ENCODE measurements at regions not wholly inside any gene's neighbourhood (a gene's known extent, or its start where the extent isn't known, plus 50 kb on each side); places are given as distances from the start of the nearest gene placed in this dataset.

DNA sequence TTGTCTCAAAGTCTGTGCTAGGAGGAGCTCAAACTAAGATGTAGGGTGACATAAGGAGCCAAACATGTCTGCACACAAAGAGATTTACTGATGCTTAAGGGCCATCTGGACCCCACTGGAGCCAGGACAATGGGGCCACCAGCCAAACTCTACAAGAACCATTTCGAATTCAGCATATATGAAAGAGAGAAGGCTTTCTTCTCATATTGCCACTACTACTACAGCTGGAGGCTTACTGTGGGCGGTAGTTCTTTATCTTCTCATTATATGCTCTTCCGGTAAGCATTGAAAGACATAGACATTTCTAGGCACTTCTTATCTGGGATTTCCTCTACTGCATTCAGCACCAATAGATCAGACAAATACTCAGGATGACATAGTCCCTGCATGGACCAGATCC, 404.4 kb upstream of the PROK2 start:
- peaks cover 10% of the 10 kb centered on the region for H3K4me1 ChIP-seq
- TF ChIP-seq EZH2phosphoT487 (IDR thresholded peaks at IDR 0.05) (no peak), EZH2 (IDR thresholded peaks at IDR 0.05) (no peak)
- TF ChIP-seq, protein P1, sequence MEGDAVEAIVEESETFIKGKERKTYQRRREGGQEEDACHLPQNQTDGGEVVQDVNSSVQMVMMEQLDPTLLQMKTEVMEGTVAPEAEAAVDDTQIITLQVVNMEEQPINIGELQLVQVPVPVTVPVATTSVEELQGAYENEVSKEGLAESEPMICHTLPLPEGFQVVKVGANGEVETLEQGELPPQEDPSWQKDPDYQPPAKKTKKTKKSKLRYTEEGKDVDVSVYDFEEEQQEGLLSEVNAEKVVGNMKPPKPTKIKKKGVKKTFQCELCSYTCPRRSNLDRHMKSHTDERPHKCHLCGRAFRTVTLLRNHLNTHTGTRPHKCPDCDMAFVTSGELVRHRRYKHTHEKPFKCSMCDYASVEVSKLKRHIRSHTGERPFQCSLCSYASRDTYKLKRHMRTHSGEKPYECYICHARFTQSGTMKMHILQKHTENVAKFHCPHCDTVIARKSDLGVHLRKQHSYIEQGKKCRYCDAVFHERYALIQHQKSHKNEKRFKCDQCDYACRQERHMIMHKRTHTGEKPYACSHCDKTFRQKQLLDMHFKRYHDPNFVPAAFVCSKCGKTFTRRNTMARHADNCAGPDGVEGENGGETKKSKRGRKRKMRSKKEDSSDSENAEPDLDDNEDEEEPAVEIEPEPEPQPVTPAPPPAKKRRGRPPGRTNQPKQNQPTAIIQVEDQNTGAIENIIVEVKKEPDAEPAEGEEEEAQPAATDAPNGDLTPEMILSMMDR (IDR thresholded peaks at IDR 0.05) = no peak
- Mint-ChIP-seq H3K27ac (no peak overlapping the region), H3K4me3 (no peak overlapping the region), H3K36me3 (no peaks in the 10 kb centered on the region), H3K9me3 (peaks cover 6% of the 10 kb centered on the region), H3K27me3 (ENCODE audit: insufficient read depth, low read depth) (peaks cover 12% of the 10 kb centered on the region), H3K4me1 (peaks cover 23% of the 10 kb centered on the region)
- H3K79me2 ChIP-seq (ENCODE audit: low read depth) = no peaks in the 10 kb centered on the region
- no peak for DNase-seq (ENCODE audit: low spot score)
- no peak overlapping the region for H3K27ac ChIP-seq
- H3K4me3 ChIP-seq = no peak overlapping the region
- H3K9ac ChIP-seq = no peak overlapping the region
- H4K20me1 ChIP-seq (ENCODE audit: low read depth) = no peaks in the 10 kb centered on the region
- no peak overlapping the region for H2AFZ ChIP-seq (replicated peaks)
- no peaks in the 10 kb centered on the region for H3K27me3 ChIP-seq
- no peaks in the 10 kb centered on the region for H3K36me3 ChIP-seq
- H3K9me3 ChIP-seq (ENCODE audit: low read depth) = no peaks in the 10 kb centered on the region
- no peak overlapping the region for H3K4me2 ChIP-seq
- peaks cover 10% of the 10 kb centered on the region for H3F3A ChIP-seq (ENCODE audit: low read depth)

DNA sequence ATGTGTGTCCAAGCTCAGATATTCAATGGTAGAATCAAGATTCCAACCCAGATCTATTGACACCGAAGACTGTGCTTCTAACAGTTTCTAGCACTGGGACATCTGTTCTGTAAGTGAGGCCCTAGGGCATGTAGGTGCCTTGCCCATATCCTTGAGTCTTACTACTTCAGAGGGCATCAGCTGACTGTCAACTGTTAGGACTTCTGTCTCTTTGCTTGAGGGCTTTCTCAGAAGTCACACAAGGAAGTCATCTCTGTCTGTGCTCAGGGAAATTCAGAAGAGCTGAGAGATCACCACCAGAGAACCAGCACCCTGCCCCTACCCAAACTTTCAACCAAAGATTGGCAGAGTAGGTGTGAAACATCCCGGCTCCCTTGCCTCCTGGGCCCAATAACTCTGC, 403.6 kb upstream of the PROK2 start:
- peaks cover 2% of the 10 kb centered on the region for H3K4me1 ChIP-seq
- no peak overlapping the region for H3K9ac ChIP-seq
- H3K4me2 ChIP-seq = no peak overlapping the region
- H3K27ac Mint-ChIP-seq = no peak overlapping the region
- no peaks in the 10 kb centered on the region for H4K20me1 ChIP-seq (ENCODE audit: low read depth)
- H3K27ac ChIP-seq = no peak overlapping the region
- no peaks in the 10 kb centered on the region for H3K9me3 ChIP-seq (ENCODE audit: low read depth)
- no peak overlapping the region for H3K4me3 Mint-ChIP-seq
- peaks cover 1% of the 10 kb centered on the region for H3F3A ChIP-seq (ENCODE audit: low read depth)
- peaks cover 12% of the 10 kb centered on the region for H3K27me3 Mint-ChIP-seq (ENCODE audit: insufficient read depth, low read depth)
- no peak overlapping the region for H3K4me3 ChIP-seq
- no peaks in the 10 kb centered on the region for H3K27me3 ChIP-seq
- no peaks in the 10 kb centered on the region for H3K79me2 ChIP-seq (ENCODE audit: low read depth)
- peaks cover 15% of the 10 kb centered on the region for H3K4me1 Mint-ChIP-seq
- no peaks in the 10 kb centered on the region for H3K36me3 ChIP-seq
- H2AFZ ChIP-seq (replicated peaks) = no peak overlapping the region
- H3K9me3 Mint-ChIP-seq = peaks cover 6% of the 10 kb centered on the region
- no peak for TF ChIP-seq EZH2 (IDR thresholded peaks at IDR 0.05)
- TF ChIP-seq, protein P1 (IDR thresholded peaks at IDR 0.05) = no peak
- TF ChIP-seq EZH2phosphoT487 (IDR thresholded peaks at IDR 0.05) = no peak
- no peaks in the 10 kb centered on the region for H3K36me3 Mint-ChIP-seq
- DNase-seq (ENCODE audit: low spot score) = no peak

DNA sequence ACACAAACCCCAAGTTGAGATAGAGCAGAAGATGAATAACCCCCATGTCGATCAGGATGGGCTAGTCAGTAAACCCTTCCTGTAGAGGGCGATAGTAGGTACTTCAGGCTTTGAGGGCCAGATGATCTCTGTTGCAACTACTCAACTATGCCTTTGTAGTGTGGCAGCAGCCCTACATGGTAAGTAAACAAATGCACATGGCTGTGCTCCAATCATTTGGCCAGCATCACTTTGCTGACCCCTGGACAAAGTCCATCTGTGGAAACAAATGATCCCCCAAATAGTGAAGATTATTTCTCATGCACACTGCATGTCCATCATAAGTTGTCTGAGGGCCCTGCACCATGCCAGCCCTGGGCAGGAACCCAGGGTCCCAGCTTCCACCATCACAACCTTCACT, 402.2 kb upstream of the PROK2 start:
- peak; percentile 18 for DNase-seq (ENCODE audit: low spot score)
- H3K27me3 Mint-ChIP-seq (ENCODE audit: insufficient read depth, low read depth) = peaks cover 12% of the 10 kb centered on the region
- H3K9me3 Mint-ChIP-seq = peaks cover 2% of the 10 kb centered on the region
- no peak overlapping the region for H3K9ac ChIP-seq
- H3K36me3 Mint-ChIP-seq = no peaks in the 10 kb centered on the region
- H3K4me2 ChIP-seq = no peak overlapping the region
- no peaks in the 10 kb centered on the region for H3K27me3 ChIP-seq
- H3K4me1 ChIP-seq = no peaks in the 10 kb centered on the region
- H3K27ac Mint-ChIP-seq = peak overlapping the region; percentile 43
- H3K4me1 Mint-ChIP-seq = peaks cover 10% of the 10 kb centered on the region
- no peaks in the 10 kb centered on the region for H3F3A ChIP-seq (ENCODE audit: low read depth)
- H3K79me2 ChIP-seq (ENCODE audit: low read depth) = no peaks in the 10 kb centered on the region
- no peaks in the 10 kb centered on the region for H3K36me3 ChIP-seq
- no peak overlapping the region for H3K27ac ChIP-seq
- no peak overlapping the region for H3K4me3 Mint-ChIP-seq
- H4K20me1 ChIP-seq (ENCODE audit: low read depth) = no peaks in the 10 kb centered on the region
- no peak overlapping the region for H2AFZ ChIP-seq (replicated peaks)
- H3K4me3 ChIP-seq = no peak overlapping the region
- no peaks in the 10 kb centered on the region for H3K9me3 ChIP-seq (ENCODE audit: low read depth)
- TF ChIP-seq, protein P1 (IDR thresholded peaks at IDR 0.05) = peak; percentile 24
- TF ChIP-seq EZH2phosphoT487 (IDR thresholded peaks at IDR 0.05) = no peak
